Mucosa of descending colon (tissue), 3 donors: ENCODE measurements at regions not wholly inside any gene's neighbourhood (a gene's known extent, or its start where the extent isn't known, plus 50 kb on each side); places are given as distances from the start of the nearest gene placed in this dataset.

Source experiments
- ATAC-seq: fragments of 200-7000 bp; cut with Tn5 transposase; one replicate; pipeline ENCODE4 v1.9.1; 2020; ENCODE audit warnings: mild to moderate bottlenecking, moderate library complexity
- DNase-seq, 3 donors: peaks; one replicate each; pipeline ENCODE4 v3.0.0-alpha.2; 2020
- H3K36me3 ChIP-seq: fragments of 200-600 bp; one replicate; pipeline ENCODE4 v1.8.0; 2021; ENCODE audit warnings: low read depth, mild to moderate bottlenecking
- H3K4me1 ChIP-seq: fragments of 200-600 bp; one replicate; pipeline ENCODE4 v1.8.0; 2021; ENCODE audit warnings: low read depth, mild to moderate bottlenecking
- H3K4me3 ChIP-seq: fragments of 200-600 bp; one replicate; pipeline ENCODE4 v1.8.0; 2021; ENCODE audit warnings: mild to moderate bottlenecking
- H3K9me3 ChIP-seq: fragments of 200-600 bp; one replicate; pipeline ENCODE4 v1.8.0; 2021; ENCODE audit warnings: mild to moderate bottlenecking
- intact Hi-C, 2 donors: fragments of 100-400 bp; cut with DNase I in 1 of 2; cut with micrococcal nuclease in 1 of 2; formaldehyde crosslinking; loops; one replicate each; pipeline versions ENCODE4 v1.11.0 to v1.11.1; 2022; cut with DNase I, micrococcal nuclease
- TF ChIP-seq, protein P1 (sequence below): fragments of 200-600 bp; IDR thresholded peaks from one replicate; pipeline ENCODE4 v1.8.0; 2022; ENCODE audit warnings: antibody characterized with exemption, mild to moderate bottlenecking
- donor health status: DM: no; HTN: no; CAD: no; lungs with moderate emphysema.
- donor health status: DM: no; HTN: no; CAD: no.
- donor health status: DM: no; HTN: yes; CAD: no.

DNA sequence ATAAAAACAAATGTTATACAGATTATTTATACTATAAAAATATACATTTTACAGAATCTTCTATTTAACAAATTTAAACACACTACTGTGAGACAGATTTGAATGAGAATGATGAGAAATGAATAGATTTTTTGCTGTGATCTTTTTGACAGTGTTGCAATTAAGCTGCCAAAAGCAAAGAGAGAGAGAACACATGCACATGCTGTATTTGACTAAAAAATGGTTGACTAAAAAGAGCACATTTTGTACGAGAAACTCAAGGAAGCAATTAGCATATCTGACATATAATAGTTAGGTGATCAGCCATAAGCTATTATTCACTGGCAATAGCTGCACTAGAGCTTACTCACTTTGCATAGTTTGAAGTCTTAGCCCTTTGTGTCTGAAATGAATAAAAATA is 115.8 kb downstream of the SYT10 start:
- H3K9me3 ChIP-seq: no peaks in the 10 kb centered on the region
- no peak for ATAC-seq

DNA sequence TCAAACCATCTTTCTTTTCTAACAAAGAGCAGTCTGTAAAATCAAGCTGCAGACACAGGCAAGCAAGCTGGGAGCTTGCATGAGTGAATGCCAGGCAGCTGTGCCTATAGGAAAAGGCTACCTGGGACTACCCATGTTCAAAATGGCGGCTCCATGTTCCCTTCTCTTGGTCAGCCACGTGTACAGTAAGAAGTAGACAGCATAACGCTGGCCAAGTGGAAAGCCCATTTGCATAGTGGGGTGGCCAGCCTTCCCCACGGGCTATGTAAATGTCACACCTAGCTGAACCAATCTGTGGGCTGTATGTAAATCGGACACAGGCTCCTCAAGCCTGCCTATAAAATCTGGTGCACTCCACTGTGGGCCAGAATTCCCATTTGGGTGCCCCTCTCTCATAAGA is 117.1 kb downstream of the SYT10 start:
- no peak overlapping the region for H3K4me3 ChIP-seq
- intact Hi-C loops: no loop called here
- DNase-seq: no peak
- ATAC-seq: no peak
- TF ChIP-seq, protein P1, sequence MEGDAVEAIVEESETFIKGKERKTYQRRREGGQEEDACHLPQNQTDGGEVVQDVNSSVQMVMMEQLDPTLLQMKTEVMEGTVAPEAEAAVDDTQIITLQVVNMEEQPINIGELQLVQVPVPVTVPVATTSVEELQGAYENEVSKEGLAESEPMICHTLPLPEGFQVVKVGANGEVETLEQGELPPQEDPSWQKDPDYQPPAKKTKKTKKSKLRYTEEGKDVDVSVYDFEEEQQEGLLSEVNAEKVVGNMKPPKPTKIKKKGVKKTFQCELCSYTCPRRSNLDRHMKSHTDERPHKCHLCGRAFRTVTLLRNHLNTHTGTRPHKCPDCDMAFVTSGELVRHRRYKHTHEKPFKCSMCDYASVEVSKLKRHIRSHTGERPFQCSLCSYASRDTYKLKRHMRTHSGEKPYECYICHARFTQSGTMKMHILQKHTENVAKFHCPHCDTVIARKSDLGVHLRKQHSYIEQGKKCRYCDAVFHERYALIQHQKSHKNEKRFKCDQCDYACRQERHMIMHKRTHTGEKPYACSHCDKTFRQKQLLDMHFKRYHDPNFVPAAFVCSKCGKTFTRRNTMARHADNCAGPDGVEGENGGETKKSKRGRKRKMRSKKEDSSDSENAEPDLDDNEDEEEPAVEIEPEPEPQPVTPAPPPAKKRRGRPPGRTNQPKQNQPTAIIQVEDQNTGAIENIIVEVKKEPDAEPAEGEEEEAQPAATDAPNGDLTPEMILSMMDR: no peak
- no peaks in the 10 kb centered on the region for H3K9me3 ChIP-seq
- no peaks in the 10 kb centered on the region for H3K4me1 ChIP-seq
- no peaks in the 10 kb centered on the region for H3K36me3 ChIP-seq

More for the DNA sequence above, 115.8 kb downstream of the SYT10 start:
- no peak for DNase-seq
- Histone ChIP-seq H3K4me1 (no peaks in the 10 kb centered on the region), H3K4me3 (no peak overlapping the region), H3K36me3 (no peaks in the 10 kb centered on the region)
- TF ChIP-seq, protein P1: no peak
- intact Hi-C loops: no loop called here

DNA sequence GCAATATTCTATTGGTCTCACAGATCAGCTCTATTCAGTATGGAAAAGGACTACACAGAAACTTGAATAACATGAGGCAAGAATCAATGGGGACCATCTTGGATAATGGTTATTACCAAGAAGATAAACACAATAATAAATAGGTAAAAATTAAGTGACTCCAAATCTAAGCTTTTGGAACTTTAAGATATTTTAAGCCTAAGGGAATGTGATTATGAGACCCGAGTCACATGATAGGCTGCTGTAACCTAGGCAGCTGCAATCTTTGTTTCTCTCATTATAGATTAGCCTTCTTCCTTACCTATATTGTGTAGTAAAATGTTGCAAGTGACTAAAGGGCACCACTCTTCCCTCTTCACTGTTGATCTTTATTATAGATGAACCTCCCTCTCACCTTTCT is 121.9 kb downstream of the SYT10 start:
- Histone ChIP-seq H3K9me3 (no peaks in the 10 kb centered on the region), H3K4me1 (no peaks in the 10 kb centered on the region), H3K4me3 (no peak overlapping the region), H3K36me3 (no peaks in the 10 kb centered on the region)
- no peak for ATAC-seq
- intact Hi-C loops: no loop called here
- TF ChIP-seq, protein P1: no peak
- DNase-seq: no peak

DNA sequence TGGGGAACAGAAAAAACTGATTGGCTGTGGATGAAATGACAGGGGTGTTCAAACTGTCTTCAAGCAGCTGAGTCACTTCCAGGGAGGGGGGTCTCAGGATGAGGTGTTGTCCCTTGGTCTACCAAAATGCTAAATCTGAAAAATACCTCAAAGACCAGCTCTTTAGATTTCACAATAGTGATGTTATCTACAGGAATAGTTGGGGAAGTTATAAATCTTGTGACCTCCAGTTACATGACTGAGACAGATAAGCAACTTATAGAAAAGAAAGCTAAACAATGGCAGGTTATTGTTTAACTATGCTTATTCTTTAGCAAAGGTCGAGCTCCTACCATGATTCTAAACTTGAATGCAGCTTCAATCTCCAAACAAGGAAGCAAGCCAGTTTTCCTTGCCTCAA is 125.4 kb downstream of the SYT10 start:
- no peak overlapping the region for H3K4me3 ChIP-seq
- TF ChIP-seq, protein P1: no peak
- no peaks in the 10 kb centered on the region for H3K36me3 ChIP-seq
- no peaks in the 10 kb centered on the region for H3K9me3 ChIP-seq
- no peak for DNase-seq
- intact Hi-C loops: no loop called here
- no peaks in the 10 kb centered on the region for H3K4me1 ChIP-seq
- ATAC-seq: no peak

DNA sequence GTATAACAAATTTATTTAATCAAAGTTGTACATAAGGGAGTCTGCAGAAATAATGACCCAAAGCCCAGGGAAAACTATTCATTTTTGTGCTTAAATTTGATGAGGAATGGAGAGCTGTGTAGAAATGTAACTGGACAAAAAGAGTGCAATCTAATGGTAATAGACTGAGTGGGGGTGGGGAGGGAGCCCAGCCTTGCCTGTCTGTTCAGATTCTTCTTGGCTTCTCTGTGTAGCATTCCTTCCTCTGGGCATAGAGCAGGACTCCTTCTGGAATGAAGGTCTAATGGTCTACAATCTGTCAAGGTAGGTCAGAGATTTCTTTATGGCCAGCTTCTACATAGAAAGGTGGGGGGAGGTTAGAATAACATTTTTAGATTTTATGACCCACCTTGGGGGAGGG is 126.1 kb downstream of the SYT10 start:
- no peaks in the 10 kb centered on the region for H3K4me1 ChIP-seq
- H3K4me3 ChIP-seq: no peak overlapping the region
- DNase-seq: no peak
- TF ChIP-seq, protein P1: no peak
- intact Hi-C loops: no loop called here
- H3K36me3 ChIP-seq: no peaks in the 10 kb centered on the region
- ATAC-seq: no peak
- H3K9me3 ChIP-seq: no peaks in the 10 kb centered on the region

DNA sequence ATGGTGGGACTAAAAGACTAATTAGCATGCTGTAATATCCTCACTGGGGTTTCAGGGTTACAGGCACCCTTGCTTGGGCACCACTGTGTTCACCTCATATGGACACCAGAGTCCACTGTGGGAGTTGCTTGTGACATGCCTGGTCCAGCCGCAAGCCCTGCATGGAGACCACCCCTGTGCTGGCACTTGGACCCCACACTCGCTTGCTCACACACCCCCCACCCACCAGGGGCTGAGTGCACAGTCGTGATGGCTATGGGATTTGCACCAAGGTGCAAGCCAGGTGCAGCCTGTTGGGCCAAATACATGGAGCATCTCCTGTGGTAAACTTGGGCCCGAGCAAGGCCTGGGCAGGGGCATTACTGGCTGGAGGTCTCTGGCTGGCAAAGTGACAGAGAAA is 129.1 kb downstream of the SYT10 start:
- Histone ChIP-seq H3K36me3 (no peaks in the 10 kb centered on the region), H3K4me1 (no peaks in the 10 kb centered on the region), H3K4me3 (no peak overlapping the region), H3K9me3 (no peaks in the 10 kb centered on the region)
- ATAC-seq (no peak), DNase-seq (peak in 1 of 3 donors; percentile 18)
- TF ChIP-seq, protein P1: no peak
- intact Hi-C loops: no loop called here
